ENCODE measurements at regions not wholly inside any gene's neighbourhood (a gene's known extent, or its start where the extent isn't known, plus 50 kb on each side); places are given as distances from the start of the nearest gene placed in this dataset.

- DNase-seq, result no peak
- TF ChIP-seq CTCF (IDR thresholded peaks at IDR 0.05; ENCODE audit: low read depth, low read length, missing control alignments), result no peak
- Histone ChIP-seq H3K4me3 (ENCODE audit: low read depth, low read length) (no peak overlapping the region), H3K27ac (no peak overlapping the region), H3K36me3 (replicated peaks) (no peaks in the 10 kb centered on the region), H3K27me3 (replicated peaks) (no peaks in the 10 kb centered on the region)
- in situ Hi-C loops (cut with HindIII; ENCODE audit: low pct_ligation_motif_present, low sequenced_read_pairs), result no loop called here
Measured at GRCh38 chr4:186852964-186853391, 129.3 kb upstream of the FAT1 start.

- DNase-seq, result no peak
- H3K36me3 ChIP-seq (replicated peaks), result no peaks in the 10 kb centered on the region
- H3K27me3 ChIP-seq (replicated peaks), result no peaks in the 10 kb centered on the region
- no peak overlapping the region for H3K4me3 ChIP-seq (ENCODE audit: low read depth, low read length)
- in situ Hi-C loops (cut with HindIII; ENCODE audit: low pct_ligation_motif_present, low sequenced_read_pairs), result no loop called here
- TF ChIP-seq CTCF (IDR thresholded peaks at IDR 0.05; ENCODE audit: low read depth, low read length, missing control alignments), result no peak
- H3K27ac ChIP-seq, result no peak overlapping the region
Measured at GRCh38 chr4:186854256-186854655, 130.6 kb upstream of the FAT1 start.

GRCh38 chr4:186855111-186855510 lies 131.5 kb upstream of the FAT1 start:
- Histone ChIP-seq H3K27me3 (replicated peaks) (no peaks in the 10 kb centered on the region), H3K27ac (no peak overlapping the region), H3K36me3 (replicated peaks) (no peaks in the 10 kb centered on the region), H3K4me3 (ENCODE audit: low read depth, low read length) (no peak overlapping the region)
- in situ Hi-C loops (cut with HindIII; ENCODE audit: low pct_ligation_motif_present, low sequenced_read_pairs), result no loop called here
- TF ChIP-seq CTCF (IDR thresholded peaks at IDR 0.05; ENCODE audit: low read depth, low read length, missing control alignments), result no peak
- no peak for DNase-seq

GRCh38 chr4:186857793-186858192 lies 134.1 kb upstream of the FAT1 start:
- in situ Hi-C loops (cut with HindIII; ENCODE audit: low pct_ligation_motif_present, low sequenced_read_pairs), result no loop called here
- no peak for TF ChIP-seq CTCF (IDR thresholded peaks at IDR 0.05; ENCODE audit: low read depth, low read length, missing control alignments)
- Histone ChIP-seq H3K36me3 (replicated peaks) (no peaks in the 10 kb centered on the region), H3K27ac (no peak overlapping the region), H3K27me3 (replicated peaks) (no peaks in the 10 kb centered on the region), H3K4me3 (ENCODE audit: low read depth, low read length) (no peak overlapping the region)
- DNase-seq, result no peak

- TF ChIP-seq CTCF (IDR thresholded peaks at IDR 0.05; ENCODE audit: low read depth, low read length, missing control alignments), result no peak
- no peak overlapping the region for H3K4me3 ChIP-seq (ENCODE audit: low read depth, low read length)
- DNase-seq, result no peak
- no peak overlapping the region for H3K27ac ChIP-seq
- in situ Hi-C loops (cut with HindIII; ENCODE audit: low pct_ligation_motif_present, low sequenced_read_pairs), result no loop called here
- no peaks in the 10 kb centered on the region for H3K36me3 ChIP-seq (replicated peaks)
- no peaks in the 10 kb centered on the region for H3K27me3 ChIP-seq (replicated peaks)
Measured at GRCh38 chr4:186858355-186858754, 134.7 kb upstream of the FAT1 start.

GRCh38 chr4:186859420-186859819 lies 135.8 kb upstream of the FAT1 start:
- H3K27me3 ChIP-seq (replicated peaks), result no peaks in the 10 kb centered on the region
- no peak for DNase-seq
- TF ChIP-seq CTCF (IDR thresholded peaks at IDR 0.05; ENCODE audit: low read depth, low read length, missing control alignments), result no peak
- H3K4me3 ChIP-seq (ENCODE audit: low read depth, low read length), result no peak overlapping the region
- in situ Hi-C loops (cut with HindIII; ENCODE audit: low pct_ligation_motif_present, low sequenced_read_pairs), result no loop called here
- no peaks in the 10 kb centered on the region for H3K36me3 ChIP-seq (replicated peaks)
- no peak overlapping the region for H3K27ac ChIP-seq
